Activated CD8-positive, alpha-beta memory T cell treated with anti-CD3 and anti-CD28 coated beads, Interleukin-2, amount 10 ng/mL, durations not matched to agents 7 days and 5 days (primary cell): ENCODE measurements at regions not wholly inside any gene's neighbourhood (a gene's known extent, or its start where the extent isn't known, plus 50 kb on each side); places are given as distances from the start of the nearest gene placed in this dataset.

Experiments used
- ATAC-seq: fragments of 150-1000 bp; cut with Tn5 transposase; one replicate; pipeline ENCODE4 v1.10.0; 2021; ENCODE audit warnings: moderate library complexity
- CTCF ChIA-PET: fragments of 350-600 bp; sonication (Branson Sonifier 250); formaldehyde crosslinking; loops from one replicate; lab custom pipeline; 2021; ENCODE audit warnings: antibody characterized with exemption; lab: Charles Lee
- DNase-seq: peaks from one replicate; pipeline ENCODE4 v3.0.0-alpha.2; 2020
- H3K27ac Mint-ChIP-seq: one replicate; pipeline ENCODE4 v1.8.0; 2021; ENCODE audit warnings: mild to moderate bottlenecking, mixed read lengths
- H3K27me3 Mint-ChIP-seq: one replicate; pipeline ENCODE4 v1.8.0; 2021; ENCODE audit warnings: mixed read lengths
- H3K36me3 Mint-ChIP-seq: one replicate; pipeline ENCODE4 v1.8.0; 2021; ENCODE audit warnings: mild to moderate bottlenecking, mixed read lengths
- H3K4me1 Mint-ChIP-seq: one replicate; pipeline ENCODE4 v1.8.0; 2021; ENCODE audit warnings: mixed read lengths
- H3K4me3 Mint-ChIP-seq: one replicate; pipeline ENCODE4 v1.8.0; 2021; ENCODE audit warnings: mild to moderate bottlenecking, moderate library complexity, mixed read lengths
- H3K9me3 Mint-ChIP-seq: one replicate; pipeline ENCODE4 v1.8.0; 2022; ENCODE audit warnings: low read depth, mixed read lengths

DNA sequence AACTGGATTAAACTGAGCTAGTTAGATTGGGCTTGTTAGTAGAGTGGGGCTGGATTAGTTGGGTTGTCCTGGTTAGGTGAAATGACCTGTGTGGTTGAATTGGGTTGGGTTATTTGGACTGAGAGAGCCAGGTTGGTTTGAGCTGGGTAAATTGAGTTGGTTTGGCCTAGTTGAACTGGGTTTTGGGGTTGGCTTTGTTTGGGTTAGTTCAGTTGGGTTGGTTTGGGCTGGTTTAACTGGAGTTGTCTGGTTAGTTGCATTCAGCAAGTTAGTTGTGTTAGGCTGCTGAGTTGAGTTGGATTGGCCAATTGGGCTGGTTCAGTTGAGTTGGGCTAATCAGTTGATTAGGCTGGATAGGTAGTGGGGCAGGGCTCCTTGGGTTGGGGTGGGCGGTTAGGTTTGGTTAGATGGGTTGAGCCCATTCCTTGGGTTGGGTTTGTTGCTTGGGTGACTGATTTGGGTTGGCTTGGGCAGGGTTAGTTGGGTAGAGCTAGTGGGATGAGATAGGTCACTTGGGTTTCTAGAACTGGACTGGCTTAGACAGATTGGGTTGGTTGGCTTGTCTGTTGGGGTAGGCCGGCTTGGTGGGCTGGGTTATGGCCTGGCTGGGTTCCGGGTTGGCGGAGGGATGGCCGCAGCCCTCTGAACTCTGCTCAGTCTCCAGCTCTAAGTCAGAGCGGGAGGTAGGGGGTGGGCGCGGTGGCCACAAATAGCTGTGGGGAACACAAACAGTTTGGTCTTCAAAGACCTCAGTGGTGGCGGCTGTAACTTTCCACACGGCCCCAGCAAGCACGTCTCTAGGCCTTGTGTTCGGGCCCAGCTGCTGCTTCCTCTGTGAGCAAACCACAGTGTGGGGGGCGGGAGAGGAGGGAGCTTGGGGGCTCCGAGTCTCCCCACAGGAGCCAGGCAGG lies 67.2 kb upstream of the RUNX3 start:
- H3K9me3 Mint-ChIP-seq, result no peaks in the 10 kb centered on the region
- DNase-seq, result peak; percentile 96
- H3K27me3 Mint-ChIP-seq, result no peaks in the 10 kb centered on the region
- CTCF ChIA-PET, result interaction anchor here (0.9 to 10.7 kb wide), 14 partner anchors 10 to 67 kb away, joined by 3 to 108 read pairs (median 10); partner anchors contain the start of gene RUNX3
- peaks cover 92% of the 10 kb centered on the region for H3K4me1 Mint-ChIP-seq
- peak overlapping the region; percentile 28 for H3K4me3 Mint-ChIP-seq
- peaks cover 12% of the 10 kb centered on the region for H3K36me3 Mint-ChIP-seq
- H3K27ac Mint-ChIP-seq, result peak overlapping the region; percentile 96
- peak; percentile 68 for ATAC-seq

- Mint-ChIP-seq H3K4me3 (no peak overlapping the region), H3K9me3 (no peaks in the 10 kb centered on the region), H3K4me1 (peaks cover 98% of the 10 kb centered on the region), H3K36me3 (peaks cover 12% of the 10 kb centered on the region), H3K27me3 (no peaks in the 10 kb centered on the region), H3K27ac (peak overlapping the region; percentile 96)
- ATAC-seq (no peak), DNase-seq (no peak)
- CTCF ChIA-PET, result interaction anchor here (0.9 to 10.7 kb wide), 15 partner anchors 10 to 68 kb away, joined by 3 to 108 read pairs (median 9); partner anchors contain the start of gene RUNX3
Observed at GRCh38 chr1:24996456-24996855, 66.4 kb upstream of the RUNX3 start.

- peak overlapping the region; percentile 96 for H3K27ac Mint-ChIP-seq
- no peak for ATAC-seq
- peaks cover 12% of the 10 kb centered on the region for H3K36me3 Mint-ChIP-seq
- H3K9me3 Mint-ChIP-seq, result no peaks in the 10 kb centered on the region
- CTCF ChIA-PET, result interaction anchor here (1.1 to 10.7 kb wide), 11 partner anchors 9 to 65 kb away, joined by 3 to 108 read pairs (median 10); no protein-coding TSS in a partner anchor
- no peak overlapping the region for H3K4me3 Mint-ChIP-seq
- no peak for DNase-seq
- peaks cover 98% of the 10 kb centered on the region for H3K4me1 Mint-ChIP-seq
- H3K27me3 Mint-ChIP-seq, result no peaks in the 10 kb centered on the region
Observed at GRCh38 chr1:24995661-24996060, 65.6 kb upstream of the RUNX3 start.

DNA sequence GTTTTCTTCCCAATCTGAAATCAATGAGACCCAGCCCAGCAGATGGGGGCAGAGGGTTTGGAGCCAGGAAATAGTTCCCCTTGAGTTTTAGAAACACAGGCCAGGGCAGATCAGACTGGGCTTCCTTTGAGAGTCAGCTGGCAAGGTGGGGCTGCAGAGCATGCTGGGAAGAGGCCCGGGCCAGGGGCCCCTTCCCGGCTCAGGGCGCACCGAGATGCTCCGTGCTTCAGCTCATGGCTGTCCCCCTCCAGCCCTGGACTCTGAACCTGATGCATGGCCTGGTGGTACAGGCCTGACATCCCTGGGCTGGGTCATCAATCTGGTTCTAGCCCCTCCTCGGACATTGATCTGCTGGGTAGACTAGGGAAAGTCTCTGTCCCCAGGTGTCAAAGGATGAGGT lies 65.1 kb upstream of the RUNX3 start:
- CTCF ChIA-PET, result interaction anchor here (1.2 to 10.7 kb wide), 8 partner anchors 9 to 42 kb away, joined by 3 to 108 read pairs (median 8); no protein-coding TSS in a partner anchor
- Mint-ChIP-seq H3K4me3 (no peak overlapping the region), H3K27ac (peak overlapping the region; percentile 96), H3K36me3 (peaks cover 12% of the 10 kb centered on the region), H3K27me3 (no peaks in the 10 kb centered on the region), H3K9me3 (no peaks in the 10 kb centered on the region), H3K4me1 (peaks cover 98% of the 10 kb centered on the region)
- DNase-seq (no peak), ATAC-seq (no peak)

GRCh38 chr1:24993871-24994580 lies 64.0 kb upstream of the RUNX3 start:
- H3K4me1 Mint-ChIP-seq, result peaks cover 95% of the 10 kb centered on the region

GRCh38 chr1:24992761-24993211 lies 62.7 kb upstream of the RUNX3 start:
- Mint-ChIP-seq H3K27ac (peak overlapping the region; percentile 100), H3K4me3 (peak overlapping the region; percentile 72), H3K9me3 (no peaks in the 10 kb centered on the region), H3K27me3 (no peaks in the 10 kb centered on the region), H3K36me3 (peaks cover 11% of the 10 kb centered on the region), H3K4me1 (peaks cover 97% of the 10 kb centered on the region)
- ATAC-seq (peak; percentile 16), DNase-seq (peak; percentile 66)
- CTCF ChIA-PET, result interaction anchor here (1.3 to 10.7 kb wide), 5 partner anchors 20 to 44 kb away, joined by 3 to 108 read pairs (median 8); no protein-coding TSS in a partner anchor

More at GRCh38 chr1:24993871-24994580, 64.0 kb upstream of the RUNX3 start:
- H3K27me3 Mint-ChIP-seq, result no peaks in the 10 kb centered on the region
- ATAC-seq, result no peak
- peaks cover 11% of the 10 kb centered on the region for H3K36me3 Mint-ChIP-seq
- DNase-seq, result no peak
- H3K4me3 Mint-ChIP-seq, result no peak overlapping the region
- no peaks in the 10 kb centered on the region for H3K9me3 Mint-ChIP-seq
- H3K27ac Mint-ChIP-seq, result peak overlapping the region; percentile 100
- CTCF ChIA-PET, result interaction anchor here (0.8 to 10.7 kb wide), 7 partner anchors 8 to 43 kb away, joined by 3 to 108 read pairs (median 7); no protein-coding TSS in a partner anchor

DNA sequence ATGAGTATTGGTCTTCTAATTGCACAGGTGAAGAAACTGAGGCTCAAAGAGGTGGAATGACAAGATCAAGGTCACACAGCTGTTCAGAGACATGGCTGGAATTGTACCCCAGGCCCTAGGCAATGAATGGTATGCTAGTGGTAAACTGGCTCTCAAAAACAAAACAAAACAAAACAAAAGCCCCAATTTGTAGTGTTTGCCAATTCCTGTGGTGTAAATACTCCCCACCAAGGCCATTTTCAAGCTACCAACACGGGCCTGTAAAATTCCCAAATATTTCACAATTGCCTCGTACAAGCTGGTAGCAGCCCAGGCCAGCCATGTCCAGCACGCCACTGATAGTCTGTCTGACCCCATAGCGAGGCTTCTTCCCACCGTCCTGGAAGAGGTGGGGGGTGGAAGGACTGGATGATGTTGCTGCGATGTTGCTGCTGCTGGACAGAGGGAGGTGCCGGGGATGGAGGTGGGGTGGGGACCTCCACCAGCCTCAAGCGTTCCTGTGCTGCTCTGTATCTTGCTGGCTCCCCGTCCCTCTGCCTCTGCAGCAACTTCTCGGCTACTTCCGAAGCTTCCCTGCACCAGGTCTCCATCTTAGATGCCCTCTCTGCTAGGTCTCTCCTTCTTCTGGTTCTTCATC lies 62.2 kb upstream of the RUNX3 start:
- Mint-ChIP-seq H3K9me3 (no peaks in the 10 kb centered on the region), H3K36me3 (peaks cover 10% of the 10 kb centered on the region), H3K27ac (peak overlapping the region; percentile 100), H3K27me3 (no peaks in the 10 kb centered on the region), H3K4me1 (peaks cover 97% of the 10 kb centered on the region), H3K4me3 (peak overlapping the region; percentile 72)
- ATAC-seq (peak; percentile 22), DNase-seq (no peak)
- CTCF ChIA-PET, result interaction anchor here (1.1 to 10.7 kb wide), 8 partner anchors 11 to 45 kb away, joined by 3 to 108 read pairs (median 8); no protein-coding TSS in a partner anchor

- peaks cover 96% of the 10 kb centered on the region for H3K4me1 Mint-ChIP-seq
- H3K27me3 Mint-ChIP-seq, result no peaks in the 10 kb centered on the region
- H3K9me3 Mint-ChIP-seq, result no peaks in the 10 kb centered on the region
- DNase-seq (no peak), ATAC-seq (peak; percentile 31)
- peak overlapping the region; percentile 100 for H3K27ac Mint-ChIP-seq
- H3K4me3 Mint-ChIP-seq, result peak overlapping the region; percentile 72
- CTCF ChIA-PET, result interaction anchor here (1.1 to 10.7 kb wide), 11 partner anchors 10 to 46 kb away, joined by 3 to 108 read pairs (median 7); no protein-coding TSS in a partner anchor
- H3K36me3 Mint-ChIP-seq, result peaks cover 4% of the 10 kb centered on the region
Observed at GRCh38 chr1:24991697-24992096, 61.6 kb upstream of the RUNX3 start.

DNA sequence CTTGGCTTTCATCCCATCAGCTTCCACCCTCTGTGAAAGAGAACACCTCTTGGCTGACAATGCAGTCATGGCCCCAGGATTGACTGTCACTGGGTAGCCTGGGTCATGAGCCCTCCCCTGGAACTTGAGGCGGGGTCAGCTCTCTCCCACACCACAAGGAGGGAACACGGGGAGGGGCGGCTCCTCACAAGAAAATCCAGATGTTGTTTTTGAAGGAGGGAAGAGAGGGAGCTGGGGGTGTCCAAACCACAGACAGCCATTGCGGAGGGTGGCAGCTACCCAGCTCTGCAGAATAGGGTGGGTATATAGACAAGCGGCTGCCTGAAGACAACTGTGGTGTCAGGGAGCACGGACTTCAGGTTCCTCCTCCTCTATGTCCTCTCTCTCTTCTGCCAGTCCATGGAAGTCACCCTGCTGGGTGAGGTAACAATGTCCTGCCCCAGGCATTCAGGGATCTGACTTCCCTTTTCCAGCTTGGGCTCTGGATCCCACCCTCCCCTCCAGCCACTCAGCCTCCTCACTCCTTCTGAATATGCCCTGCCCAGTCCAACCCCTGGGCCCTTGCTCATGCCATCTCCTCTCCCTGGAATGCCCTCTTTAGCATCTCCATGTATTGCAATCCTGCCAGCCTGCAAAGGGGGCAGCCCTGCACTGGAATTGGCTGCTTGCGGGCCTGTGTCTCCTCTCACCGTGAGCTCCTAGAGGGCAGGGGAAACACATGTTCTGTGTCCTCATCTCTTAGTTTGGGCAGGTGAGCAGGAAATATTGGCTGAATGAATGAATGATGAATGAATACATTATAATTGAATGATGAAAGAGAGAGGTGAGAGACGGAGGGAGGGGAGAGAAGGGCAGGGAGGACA lies 60.9 kb upstream of the RUNX3 start:
- CTCF ChIA-PET, result interaction anchor here (1.1 to 10.7 kb wide), 12 partner anchors 10 to 47 kb away, joined by 3 to 108 read pairs (median 7); no protein-coding TSS in a partner anchor
- Mint-ChIP-seq H3K27me3 (no peaks in the 10 kb centered on the region), H3K4me3 (peak overlapping the region; percentile 72), H3K36me3 (peaks cover 3% of the 10 kb centered on the region), H3K4me1 (peaks cover 96% of the 10 kb centered on the region), H3K9me3 (no peaks in the 10 kb centered on the region), H3K27ac (peak overlapping the region; percentile 100)
- ATAC-seq, result no peak
- no peak for DNase-seq

GRCh38 chr1:24990136-24990535 lies 60.1 kb upstream of the RUNX3 start:
- Mint-ChIP-seq H3K4me3 (peak overlapping the region; percentile 2), H3K4me1 (peaks cover 96% of the 10 kb centered on the region), H3K36me3 (peaks cover 2% of the 10 kb centered on the region), H3K27me3 (no peaks in the 10 kb centered on the region), H3K27ac (peak overlapping the region; percentile 70), H3K9me3 (no peaks in the 10 kb centered on the region)
- no peak for DNase-seq
- no peak for ATAC-seq
- CTCF ChIA-PET, result interaction anchor here (0.9 to 10.7 kb wide), 9 partner anchors 9 to 48 kb away, joined by 3 to 108 read pairs (median 7); no protein-coding TSS in a partner anchor

GRCh38 chr1:24989082-24989481 lies 59.0 kb upstream of the RUNX3 start:
- no peak overlapping the region for H3K4me3 Mint-ChIP-seq
- no peak for DNase-seq
- H3K27me3 Mint-ChIP-seq, result no peaks in the 10 kb centered on the region
- H3K36me3 Mint-ChIP-seq, result peaks cover 2% of the 10 kb centered on the region
- CTCF ChIA-PET, result interaction anchor here (0.9 to 4.5 kb wide), 4 partner anchors 10 to 48 kb away, joined by 4 to 21 read pairs (median 8); no protein-coding TSS in a partner anchor
- no peak overlapping the region for H3K27ac Mint-ChIP-seq
- H3K9me3 Mint-ChIP-seq, result no peaks in the 10 kb centered on the region
- peaks cover 96% of the 10 kb centered on the region for H3K4me1 Mint-ChIP-seq
- no peak for ATAC-seq
